ENCODE measurements at regions not wholly inside any gene's neighbourhood (a gene's known extent, or its start where the extent isn't known, plus 50 kb on each side); places are given as distances from the start of the nearest gene placed in this dataset.

GRCh38 chr12:43151441-43151981, 400.5 kb downstream of the ADAMTS20 start:
- no peak overlapping the region for H3K4me3 ChIP-seq (ENCODE audit: low read depth, poor library complexity, severe bottlenecking)
- DNase-seq (ENCODE audit: low spot score in 2 of 2) = no peak
- WGBS, 2 donors = 50% methylated on average over 4 of the region's 4 CpGs
- TF ChIP-seq POLR2A (IDR thresholded peaks at IDR 0.05) (no peak), CTCF (IDR thresholded peaks at IDR 0.05) (no peak)
- intact Hi-C loops (cut with DNase I; ENCODE audit: low total_unique reads) = no loop called here

- intact Hi-C loops (cut with DNase I; ENCODE audit: low total_unique reads) = no loop called here
- TF ChIP-seq POLR2A (IDR thresholded peaks at IDR 0.05) (no peak), CTCF (IDR thresholded peaks at IDR 0.05) (no peak)
- WGBS, 2 donors = 58 to 61% methylated on average over 2 of the region's 2 CpGs
Observed at GRCh38 chr12:43148691-43149090, 403.3 kb downstream of the ADAMTS20 start.

GRCh38 chr12:43147878-43148277, 404.1 kb downstream of the ADAMTS20 start:
- no peak for DNase-seq (ENCODE audit: low spot score in 2 of 2)
- H3K4me3 ChIP-seq (ENCODE audit: low read depth, poor library complexity, severe bottlenecking) = no peak overlapping the region
- no peak for TF ChIP-seq POLR2A (IDR thresholded peaks at IDR 0.05)
- TF ChIP-seq CTCF (IDR thresholded peaks at IDR 0.05) = no peak
- intact Hi-C loops (cut with DNase I; ENCODE audit: low total_unique reads) = no loop called here
- 78 to 80% methylated on average over 1 of the region's 1 CpG for WGBS, 2 donors

More at GRCh38 chr12:43148691-43149090, 403.3 kb downstream of the ADAMTS20 start:
- H3K4me3 ChIP-seq (ENCODE audit: low read depth, poor library complexity, severe bottlenecking) = no peak overlapping the region
- peak in 1 of 2 donors; percentile 15 for DNase-seq (ENCODE audit: low spot score in 2 of 2)

GRCh38 chr12:43145481-43145880, 406.5 kb downstream of the ADAMTS20 start:
- intact Hi-C loops (cut with DNase I; ENCODE audit: low total_unique reads) = no loop called here
- TF ChIP-seq CTCF (IDR thresholded peaks at IDR 0.05) (no peak), POLR2A (IDR thresholded peaks at IDR 0.05) (no peak)
- no peak for DNase-seq (ENCODE audit: low spot score in 2 of 2)
- H3K4me3 ChIP-seq (ENCODE audit: low read depth, poor library complexity, severe bottlenecking) = no peak overlapping the region
- WGBS, 2 donors = 41 to 43% methylated on average over 2 of the region's 2 CpGs

GRCh38 chr12:43143278-43143677, 408.7 kb downstream of the ADAMTS20 start:
- H3K4me3 ChIP-seq (ENCODE audit: low read depth, poor library complexity, severe bottlenecking) = no peak overlapping the region
- no peak for DNase-seq (ENCODE audit: low spot score in 2 of 2)
- no peak for TF ChIP-seq POLR2A (IDR thresholded peaks at IDR 0.05)
- TF ChIP-seq CTCF (IDR thresholded peaks at IDR 0.05) = no peak
- intact Hi-C loops (cut with DNase I; ENCODE audit: low total_unique reads) = no loop called here

- H3K4me3 ChIP-seq (ENCODE audit: low read depth, poor library complexity, severe bottlenecking) = no peak overlapping the region
- intact Hi-C loops (cut with DNase I; ENCODE audit: low total_unique reads) = no loop called here
- 46 to 65% methylated on average over 1 of the region's 1 CpG for WGBS, 2 donors
- TF ChIP-seq POLR2A (IDR thresholded peaks at IDR 0.05) (no peak), CTCF (IDR thresholded peaks at IDR 0.05) (no peak)
- no peak for DNase-seq (ENCODE audit: low spot score in 2 of 2)
Observed at GRCh38 chr12:43132291-43132690, 419.7 kb downstream of the ADAMTS20 start.
